ENCODE measurements at regions not wholly inside any gene's neighbourhood (a gene's known extent, or its start where the extent isn't known, plus 50 kb on each side); places are given as distances from the start of the nearest gene placed in this dataset.

- H3K27ac Mint-ChIP-seq, result no peak overlapping the region
- TF ChIP-seq REST (IDR thresholded peaks at IDR 0.05; ENCODE audit: unreplicated experiment), result no peak
- no peak for TF ChIP-seq CREB1 (CRISPR knock-in tag; IDR thresholded peaks at IDR 0.05; ENCODE audit: low read depth)
- no peaks in the 10 kb centered on the region for H3K79me2 ChIP-seq (replicated peaks; ENCODE audit: insufficient read depth)
- peaks cover 3% of the 10 kb centered on the region for H3K27me3 Mint-ChIP-seq (ENCODE audit: insufficient read depth, low read depth, poor library complexity)
- ATAC-seq, result no peak
- no peaks in the 10 kb centered on the region for H3K36me3 ChIP-seq (ENCODE audit: insufficient read depth)
- H3K4me1 ChIP-seq (ENCODE audit: insufficient read depth), result no peaks in the 10 kb centered on the region
- H3K9me2 ChIP-seq (ENCODE audit: insufficient read depth), result no peaks in the 10 kb centered on the region
- no peak overlapping the region for H3K27ac ChIP-seq (ENCODE audit: low read depth)
- DNase-seq (ENCODE audit: low spot score), result no peak
- no peaks in the 10 kb centered on the region for H3K9me3 Mint-ChIP-seq
- no peaks in the 10 kb centered on the region for H3F3A ChIP-seq (replicated peaks; ENCODE audit: low read depth)
- no peaks in the 10 kb centered on the region for H4K20me1 ChIP-seq (replicated peaks; ENCODE audit: insufficient read depth)
- peaks cover 9% of the 10 kb centered on the region; the same call in 2 of the 3 replicates for H3K4me1 Mint-ChIP-seq
- no peaks in the 10 kb centered on the region for H3K27me3 ChIP-seq (ENCODE audit: insufficient read depth)
- H3K36me3 Mint-ChIP-seq (ENCODE audit: low read depth), result no peaks in the 10 kb centered on the region
- no peak overlapping the region for H3K4me3 ChIP-seq
- H3K4me2 ChIP-seq, result no peak overlapping the region
- H3K4me3 Mint-ChIP-seq, result no peak overlapping the region
- no peak overlapping the region for H2AFZ ChIP-seq
Observed at GRCh38 chr2:189287363-189287762, 107.8 kb upstream of the COL5A2 start.

- Mint-ChIP-seq H3K36me3 (ENCODE audit: low read depth) (no peaks in the 10 kb centered on the region), H3K4me3 (no peak overlapping the region), H3K27ac (peak overlapping the region; percentile 78; the same call in 1 of the 2 replicates), H3K27me3 (ENCODE audit: insufficient read depth, low read depth, poor library complexity) (peaks cover 3% of the 10 kb centered on the region), H3K9me3 (no peaks in the 10 kb centered on the region), H3K4me1 (peaks cover 9% of the 10 kb centered on the region; the same call in 2 of the 3 replicates)
- TF ChIP-seq REST (IDR thresholded peaks at IDR 0.05; ENCODE audit: unreplicated experiment) (no peak), CTCF (conservative IDR thresholded peaks at IDR 0.05; ENCODE audit: low read depth in 2 of 2) (peak; percentile 54 to 70)
- H3K27me3 ChIP-seq (ENCODE audit: insufficient read depth), result no peaks in the 10 kb centered on the region
- DNase-seq (ENCODE audit: low spot score), result peak; percentile 82
- H3K4me1 ChIP-seq (ENCODE audit: insufficient read depth), result no peaks in the 10 kb centered on the region
- H2AFZ ChIP-seq, result no peak overlapping the region
- H3F3A ChIP-seq (replicated peaks; ENCODE audit: low read depth), result no peaks in the 10 kb centered on the region
- ATAC-seq, result peak; percentile 76
- H3K36me3 ChIP-seq (ENCODE audit: insufficient read depth), result no peaks in the 10 kb centered on the region
- no peaks in the 10 kb centered on the region for H4K20me1 ChIP-seq (replicated peaks; ENCODE audit: insufficient read depth)
- H3K4me3 ChIP-seq, result no peak overlapping the region
- H3K4me2 ChIP-seq, result no peak overlapping the region
- H3K9me2 ChIP-seq (ENCODE audit: insufficient read depth), result no peaks in the 10 kb centered on the region
- H3K79me2 ChIP-seq (replicated peaks; ENCODE audit: insufficient read depth), result no peaks in the 10 kb centered on the region
- no peak overlapping the region for H3K27ac ChIP-seq (ENCODE audit: low read depth)
Observed at GRCh38 chr2:189287982-189288521, 108.5 kb upstream of the COL5A2 start.

Data from GM23338 (cell line).